ENCODE measurements at regions not wholly inside any gene's neighbourhood (a gene's known extent, or its start where the extent isn't known, plus 50 kb on each side); places are given as distances from the start of the nearest gene placed in this dataset.
"Not testable (repeated sequence)": the region's sequence is repeated elsewhere in the genome, so short reads cannot be mapped to it uniquely, and the experiment has no call there.

GRCh38 chr4:97305351-97305750, 837.9 kb downstream of the STPG2 start:
- Histone ChIP-seq H3K27ac (ENCODE audit: low read depth, low read length) (no peak overlapping the region), H3K79me2 (ENCODE audit: insufficient read depth, low read length) (no peaks in the 10 kb centered on the region), H3K4me2 (ENCODE audit: insufficient read depth, low read length) (no peak overlapping the region), H2AFZ (ENCODE audit: low read length) (no peak overlapping the region), H3K4me1 (ENCODE audit: insufficient read depth, low read length) (no peaks in the 10 kb centered on the region), H3K36me3 (ENCODE audit: insufficient read depth, low read length) (no peaks in the 10 kb centered on the region), H3K27me3 (ENCODE audit: insufficient read depth, low read length) (no peaks in the 10 kb centered on the region), H4K20me1 (ENCODE audit: insufficient read depth, low read length) (no peaks in the 10 kb centered on the region), H3K4me3 (ENCODE audit: insufficient read depth, low read length) (no peak overlapping the region), H3K9me3 (ENCODE audit: low read depth, low read length) (peaks cover 10% of the 10 kb centered on the region)
- no peak for DNase-seq (ENCODE audit: insufficient read length, low spot score, missing footprints)
- TF ChIP-seq CTCF (IDR thresholded peaks at IDR 0.05; ENCODE audit: extremely low read depth, low read depth, low read length) = no peak

- no peaks in the 10 kb centered on the region for H3K79me2 ChIP-seq (ENCODE audit: insufficient read depth, low read length)
- DNase-seq (ENCODE audit: insufficient read length, low spot score, missing footprints) = no peak
- no peaks in the 10 kb centered on the region for H4K20me1 ChIP-seq (ENCODE audit: insufficient read depth, low read length)
- peaks cover 7% of the 10 kb centered on the region for H3K9me3 ChIP-seq (ENCODE audit: low read depth, low read length)
- no peak overlapping the region for H3K4me2 ChIP-seq (ENCODE audit: insufficient read depth, low read length)
- H3K27ac ChIP-seq (ENCODE audit: low read depth, low read length) = no peak overlapping the region
- H3K4me1 ChIP-seq (ENCODE audit: insufficient read depth, low read length) = no peaks in the 10 kb centered on the region
- no peak for TF ChIP-seq CTCF (IDR thresholded peaks at IDR 0.05; ENCODE audit: extremely low read depth, low read depth, low read length)
- H3K27me3 ChIP-seq (ENCODE audit: insufficient read depth, low read length) = no peaks in the 10 kb centered on the region
- H2AFZ ChIP-seq (ENCODE audit: low read length) = no peak overlapping the region
- no peak overlapping the region for H3K4me3 ChIP-seq (ENCODE audit: insufficient read depth, low read length)
- no peaks in the 10 kb centered on the region for H3K36me3 ChIP-seq (ENCODE audit: insufficient read depth, low read length)
These were observed 834.2 kb downstream of the STPG2 start for GRCh38 chr4:97309121-97309520.

GRCh38 chr4:97317201-97317600, 826.1 kb downstream of the STPG2 start:
- Histone ChIP-seq H3K27me3 (ENCODE audit: insufficient read depth, low read length) (no peaks in the 10 kb centered on the region), H3K36me3 (ENCODE audit: insufficient read depth, low read length) (no peaks in the 10 kb centered on the region), H2AFZ (ENCODE audit: low read length) (no peak overlapping the region), H3K4me1 (ENCODE audit: insufficient read depth, low read length) (no peaks in the 10 kb centered on the region), H3K79me2 (ENCODE audit: insufficient read depth, low read length) (no peaks in the 10 kb centered on the region), H3K4me2 (ENCODE audit: insufficient read depth, low read length) (no peak overlapping the region), H3K27ac (ENCODE audit: low read depth, low read length) (no peak overlapping the region), H4K20me1 (ENCODE audit: insufficient read depth, low read length) (no peaks in the 10 kb centered on the region), H3K9me3 (ENCODE audit: low read depth, low read length) (peaks cover 2% of the 10 kb centered on the region), H3K4me3 (ENCODE audit: insufficient read depth, low read length) (no peak overlapping the region)
- no peak for DNase-seq (ENCODE audit: insufficient read length, low spot score, missing footprints)
- no peak for TF ChIP-seq CTCF (IDR thresholded peaks at IDR 0.05; ENCODE audit: extremely low read depth, low read depth, low read length)

- Histone ChIP-seq H3K4me2 (ENCODE audit: insufficient read depth, low read length) (no peak overlapping the region), H3K27ac (ENCODE audit: low read depth, low read length) (no peak overlapping the region), H2AFZ (ENCODE audit: low read length) (no peak overlapping the region), H3K27me3 (ENCODE audit: insufficient read depth, low read length) (no peaks in the 10 kb centered on the region), H3K36me3 (ENCODE audit: insufficient read depth, low read length) (no peaks in the 10 kb centered on the region), H3K4me3 (ENCODE audit: insufficient read depth, low read length) (no peak overlapping the region), H4K20me1 (ENCODE audit: insufficient read depth, low read length) (no peaks in the 10 kb centered on the region), H3K4me1 (ENCODE audit: insufficient read depth, low read length) (no peaks in the 10 kb centered on the region), H3K79me2 (ENCODE audit: insufficient read depth, low read length) (no peaks in the 10 kb centered on the region), H3K9me3 (ENCODE audit: low read depth, low read length) (peaks cover 2% of the 10 kb centered on the region)
- TF ChIP-seq CTCF (IDR thresholded peaks at IDR 0.05; ENCODE audit: extremely low read depth, low read depth, low read length) = no peak
- no peak for DNase-seq (ENCODE audit: insufficient read length, low spot score, missing footprints)
These were observed 825.6 kb downstream of the STPG2 start for GRCh38 chr4:97317671-97318070.

GRCh38 chr4:97325751-97326150, 817.5 kb downstream of the STPG2 start:
- not testable (repeated sequence) for H3K4me1 ChIP-seq (ENCODE audit: insufficient read depth, low read length); H3K4me2 ChIP-seq (ENCODE audit: insufficient read depth, low read length); H3K27me3 ChIP-seq (ENCODE audit: insufficient read depth, low read length); H2AFZ ChIP-seq (ENCODE audit: low read length); H3K27ac ChIP-seq (ENCODE audit: low read depth, low read length); H3K36me3 ChIP-seq (ENCODE audit: insufficient read depth, low read length); H3K4me3 ChIP-seq (ENCODE audit: insufficient read depth, low read length); H3K9me3 ChIP-seq (ENCODE audit: low read depth, low read length); DNase-seq (ENCODE audit: insufficient read length, low spot score, missing footprints); H3K79me2 ChIP-seq (ENCODE audit: insufficient read depth, low read length); H4K20me1 ChIP-seq (ENCODE audit: insufficient read depth, low read length)
